H1 (cell line): ENCODE measurements at regions not wholly inside any gene's neighbourhood (a gene's known extent, or its start where the extent isn't known, plus 50 kb on each side); places are given as distances from the start of the nearest gene placed in this dataset.

Experiments used
- CTCF ChIA-PET: fragments of 300-600 bp; sonication (Branson Sonifier 250); formaldehyde crosslinking; loops from one replicate; lab custom pipeline; 2021; ENCODE audit not compliant: partially characterized antibody; lab: Charles Lee
- POLR2A ChIA-PET: fragments of 300-600 bp; sonication (Branson Sonifier 250); formaldehyde crosslinking; loops from one replicate; lab custom pipeline; 2021; ENCODE audit warnings: inconsistent platforms; ENCODE audit not compliant: partially characterized antibody; lab: Charles Lee
- DNase-seq, 2 experiments: peaks; one replicate each; pipeline versions ENCODE4 v3.0.0 to v3.0.0-alpha.2; 2010 to 2022; ENCODE audit warnings: low spot score in 2 of 2, low read depth in 1 of 2, mixed read lengths in 1 of 2
- FAIRE-seq: peaks from 2 replicates; lab custom pipeline; 2011; peaks lifted over from hg19 to GRCh38; lab: Jason Lieb, UNC
- H2AFZ ChIP-seq: 2 replicates; pipeline ENCODE4 v1.8.1; 2012; ENCODE audit warnings: low read length, inconsistent platforms
- H2AK5ac ChIP-seq: 2 replicates; pipeline ENCODE4 v1.6.1; 2013; ENCODE audit warnings: low read depth, low read length
- H2BK120ac ChIP-seq: replicated peaks from 2 replicates; pipeline ENCODE3; 2013; ENCODE audit warnings: low read depth, low read length, inconsistent platforms
- H2BK12ac ChIP-seq: 2 replicates; pipeline ENCODE4 v1.6.1; 2013; ENCODE audit warnings: low read depth, low read length
- H2BK15ac ChIP-seq: 2 replicates; pipeline ENCODE4 v1.6.1; 2013; ENCODE audit warnings: low read length
- H2BK20ac ChIP-seq: 2 replicates; pipeline ENCODE4 v1.6.1; 2013; ENCODE audit warnings: low read length
- H2BK5ac ChIP-seq: 2 replicates; pipeline ENCODE4 v1.6.1; 2013; ENCODE audit warnings: low read depth, low read length
- H3K14ac ChIP-seq: 2 replicates; pipeline ENCODE4 v1.6.1; 2013; ENCODE audit warnings: inconsistent platforms; ENCODE audit not compliant: insufficient read length
- H3K18ac ChIP-seq: 2 replicates; pipeline ENCODE4 v1.6.1; 2013; ENCODE audit warnings: low read length; ENCODE audit errors: extremely low read depth
- H3K23ac ChIP-seq: 2 replicates; pipeline ENCODE4 v1.6.1; 2013; ENCODE audit warnings: inconsistent platforms; ENCODE audit not compliant: insufficient read length
- H3K23me2 ChIP-seq: 2 replicates; pipeline ENCODE4 v1.6.1; 2013; ENCODE audit warnings: low read depth, low read length
- H3K27ac ChIP-seq: 2 replicates; pipeline ENCODE4 v1.6.1; 2011; ENCODE audit warnings: low read depth, low read length, inconsistent platforms
- H3K27me3 ChIP-seq, 4 experiments: replicated peaks in 1 of 4; 1 replicate in 1 of 4; 2 replicates in 3 of 4; pipeline versions ENCODE4 v1.6.1 to v1.8.1; 2011 to 2013; ENCODE audit warnings: low read length in 3 of 4, mild to moderate bottlenecking in 3 of 4, inconsistent platforms in 2 of 4, mixed read lengths in 2 of 4, moderate library complexity in 1 of 4; ENCODE audit not compliant: control insufficient read depth in 3 of 4, insufficient read depth in 3 of 4; ENCODE audit errors: extremely low read depth in 1 of 4
- H3K36me3 ChIP-seq, 4 experiments: 2 replicates each; pipeline versions ENCODE4 v1.6.1 to v1.8.1; 2011 to 2013; ENCODE audit warnings: mild to moderate bottlenecking in 4 of 4, low read length in 3 of 4, moderate library complexity in 2 of 4, control low read depth in 1 of 4, inconsistent platforms in 1 of 4; ENCODE audit not compliant: insufficient read depth in 4 of 4, control insufficient read depth in 2 of 4
- H3K4ac ChIP-seq: replicated peaks from 2 replicates; pipeline ENCODE3; 2013; ENCODE audit warnings: low read length, low read depth, mixed read lengths, inconsistent platforms; ENCODE audit not compliant: insufficient read length
- H3K4me1 ChIP-seq, 4 experiments: replicated peaks in 1 of 4; 1 replicate in 1 of 4; 2 replicates in 3 of 4; pipeline versions ENCODE4 v1.6.1 to v1.8.1; 2011 to 2013; ENCODE audit warnings: low read length in 3 of 4, inconsistent platforms in 2 of 4, mixed read lengths in 1 of 4; ENCODE audit not compliant: insufficient read depth in 4 of 4, control insufficient read depth in 3 of 4
- H3K4me2 ChIP-seq, 2 experiments: 2 replicates each; pipeline versions ENCODE4 v1.6.1 to v1.8.1; 2011 to 2013; ENCODE audit warnings: low read depth in 2 of 2, low read length in 2 of 2, control low read depth in 1 of 2, inconsistent platforms in 1 of 2, mild to moderate bottlenecking in 1 of 2; ENCODE audit not compliant: insufficient read depth in 1 of 2
- H3K4me3 ChIP-seq, 4 experiments: fragments of 200-600, 300-600 bp in 1 of 4; sonication (generic), shearing (Covaris generic), sonication (Bioruptor Twin) in 1 of 4; 2 replicates each; pipeline versions ENCODE4 v1.5.1 to v1.8.1; 2011 to 2016; ENCODE audit warnings: low read length in 4 of 4, low read depth in 3 of 4, control low read depth in 2 of 4, inconsistent platforms in 2 of 4, mild to moderate bottlenecking in 2 of 4, mixed read lengths in 1 of 4, moderate library complexity in 1 of 4; ENCODE audit not compliant: insufficient read depth in 2 of 4; ENCODE audit errors: extremely low read depth in 1 of 4
- H3K56ac ChIP-seq: replicated peaks from 2 replicates; pipeline ENCODE3; 2013; ENCODE audit warnings: low read depth, mild to moderate bottlenecking, mixed read lengths, low read length, inconsistent platforms; ENCODE audit not compliant: insufficient read length
- H3K79me1 ChIP-seq: 2 replicates; pipeline ENCODE4 v1.6.1; 2013; ENCODE audit warnings: low read depth, low read length, control low read depth
- H3K79me2 ChIP-seq, 2 experiments: 2 replicates each; pipeline versions ENCODE4 v1.6.1 to v1.8.1; 2012 to 2013; ENCODE audit warnings: low read length in 2 of 2, mild to moderate bottlenecking in 2 of 2, inconsistent platforms in 1 of 2; ENCODE audit not compliant: insufficient read depth in 2 of 2, control insufficient read depth in 1 of 2
- H3K9ac ChIP-seq, 4 experiments: replicated peaks in 1 of 4; 1 replicate in 1 of 4; 2 replicates in 3 of 4; pipeline versions ENCODE4 v1.6.1 to v1.8.1; 2011 to 2013; ENCODE audit warnings: low read depth in 3 of 4, low read length in 3 of 4, control low read depth in 2 of 4, mild to moderate bottlenecking in 2 of 4, moderate library complexity in 2 of 4, inconsistent platforms in 1 of 4; ENCODE audit errors: extremely low read depth in 1 of 4
- H3K9me3 ChIP-seq, 2 experiments: 2 replicates each; pipeline versions ENCODE4 v1.6.1 to v1.8.1; 2012 to 2013; ENCODE audit warnings: mild to moderate bottlenecking in 2 of 2, moderate library complexity in 2 of 2, control low read depth in 1 of 2, inconsistent platforms in 1 of 2, low read depth in 1 of 2, low read length in 1 of 2, mixed read lengths in 1 of 2; ENCODE audit not compliant: insufficient read depth in 2 of 2
- H4K20me1 ChIP-seq, 2 experiments: replicated peaks in 1 of 2; 2 replicates each; pipeline versions ENCODE3 to v1.8.1; 2011 to 2013; ENCODE audit warnings: inconsistent platforms in 2 of 2, low read length in 2 of 2, mild to moderate bottlenecking in 1 of 2; ENCODE audit not compliant: insufficient read depth in 2 of 2, control insufficient read depth in 1 of 2
- H4K5ac ChIP-seq: 2 replicates; pipeline ENCODE4 v1.6.1; 2013; ENCODE audit warnings: low read length, low read depth, mixed read lengths, inconsistent platforms; ENCODE audit not compliant: insufficient read length
- H4K8ac ChIP-seq: 2 replicates; pipeline ENCODE4 v1.8.0; 2013; ENCODE audit warnings: mild to moderate bottlenecking, moderate library complexity, low read length, inconsistent platforms; ENCODE audit not compliant: insufficient read depth; ENCODE audit errors: extremely low read depth
- H4K91ac ChIP-seq: replicated peaks from 2 replicates; pipeline ENCODE3; 2013; ENCODE audit warnings: low read length, mixed read lengths, inconsistent platforms; ENCODE audit not compliant: insufficient read length
- CHD2 ChIP-seq: IDR thresholded peaks from 2 replicates; pipeline ENCODE4 v1.6.1; 2012; ENCODE audit warnings: low read length, improper control_type of control experiment
- RBBP5 ChIP-seq: IDR thresholded peaks from 2 replicates; pipeline ENCODE4 v1.7.1; 2012; ENCODE audit warnings: low read depth, mild to moderate bottlenecking, inconsistent platforms, low read length, moderate library complexity, borderline replicate concordance
- SIX5 ChIP-seq: IDR thresholded peaks from 2 replicates; pipeline ENCODE4 v1.6.1; 2011; ENCODE audit warnings: mild to moderate bottlenecking, low read depth, low read length
- SUZ12 ChIP-seq: fragments of 200-600 bp; sonication (generic); IDR thresholded peaks from 2 replicates; pipeline ENCODE4 v1.6.1; 2012; ENCODE audit warnings: mild to moderate bottlenecking, inconsistent platforms, low read length, moderate library complexity, mixed read lengths
- WGBS, 2 experiments: shearing (Covaris generic) in 1 of 2; methylation state at CpG; one replicate each; pipeline versions ENCODE4 v1.1.6 to v1.1.7; 2013 to 2015; ENCODE audit warnings: low lambda C conversion rate in 2 of 2, mixed read lengths in 2 of 2, inconsistent platforms in 1 of 2, low coverage in 1 of 2, missing lambda C conversion rate in 1 of 2; ENCODE audit not compliant: insufficient replicate concordance in 2 of 2, insufficient coverage in 1 of 2, insufficient read length in 1 of 2; ENCODE audit errors: extremely low coverage in 1 of 2, missing lambda C conversion rate in 1 of 2; 5-methylcytosine and 5-hydroxymethylcytosine counted together

GRCh38 chr12:98224584-98225221, 290.7 kb upstream of the TMPO start:
- Histone ChIP-seq H3K79me1 (no peaks in the 10 kb centered on the region), H3K9me3 (no peaks in the 10 kb centered on the region), H3K23me2 (no peaks in the 10 kb centered on the region), H3K36me3 (no peaks in the 10 kb centered on the region), H4K20me1 (no peaks in the 10 kb centered on the region), H2BK120ac (no peak overlapping the region), H3K4me1 (peaks cover 3 to 9% (median 6%) of the 10 kb centered on the region in 4 experiments; a peak in 4 of 7 replicates), H3K4ac (no peak overlapping the region), H4K8ac (no peak overlapping the region), H3K79me2 (no peaks in the 10 kb centered on the region), H3K4me2 (no peak overlapping the region), H3K18ac (no peak overlapping the region), H2BK5ac (no peak overlapping the region), H2BK20ac (no peak overlapping the region), H3K27me3 (no peaks in the 10 kb centered on the region; a peak in 1 of 7 replicates), H2AFZ (no peak overlapping the region), H3K4me3 (no peak overlapping the region), H3K23ac (no peak overlapping the region), H4K5ac (no peak overlapping the region), H3K14ac (no peak overlapping the region), H2BK15ac (no peak overlapping the region), H4K91ac (no peak overlapping the region), H3K56ac (no peak overlapping the region), H2AK5ac (no peak overlapping the region), H3K9ac (no peak overlapping the region), H3K27ac (no peak overlapping the region), H2BK12ac (no peak overlapping the region)
- 89% methylated on average over 5 of the region's 5 CpGs; no CpG with 5 or more reads in 1 of the 2 experiments for WGBS, 2 experiments
- TF ChIP-seq SIX5 (no peak), SUZ12 (no peak), RBBP5 (no peak), CHD2 (no peak)
- POLR2A ChIA-PET: no interaction called here
- CTCF ChIA-PET: interaction anchor here (0.6 to 4.9 kb wide), 6 partner anchors 40 to 1105 kb away, joined by 3 to 39 read pairs (median 12); no protein-coding TSS in a partner anchor
- DNase-seq: no peak
- FAIRE-seq: no peak
